ENCODE measurements at regions not wholly inside any gene's neighbourhood (a gene's known extent, or its start where the extent isn't known, plus 50 kb on each side); places are given as distances from the start of the nearest gene placed in this dataset.

GRCh38 chr9:89891591-89892304, 286.9 kb downstream of the GADD45G start (continued):
- TF ChIP-seq HSF1 (IDR thresholded peaks at IDR 0.05; ENCODE audit: low read depth, low read length) (no peak), PRDM15 (CRISPR knock-in tag; IDR thresholded peaks at IDR 0.05) (no peak), IKZF1 (conservative IDR thresholded peaks at IDR 0.05) (no peak), IRF4 (IDR thresholded peaks at IDR 0.05; ENCODE audit: low read depth, low read length) (no peak)

- no peaks in the 10 kb centered on the region for H3K9me3 ChIP-seq (replicated peaks; ENCODE audit: control insufficient read depth, insufficient read depth, low read length)
- ChIA-PET RAD21 (ENCODE audit: unreplicated experiment) (no interaction called here), POLR2A (no interaction called here), CTCF (no interaction called here), SMC1A (ENCODE audit: uncharacterized antibody, unreplicated experiment) (no interaction called here)
- H3K36me3 ChIP-seq (ENCODE audit: control insufficient read depth in 2 of 2, insufficient read depth in 2 of 2, low read length in 1 of 2) = no peaks in the 10 kb centered on the region
- no peak overlapping the region for H3K27ac ChIP-seq (ENCODE audit: control insufficient read depth, insufficient read depth)
- H3K27me3 ChIP-seq (replicated peaks in 1 of 2; ENCODE audit: control insufficient read depth in 2 of 2, insufficient read depth in 2 of 2, low read length in 1 of 2) = peaks cover 9 to 11% of the 10 kb centered on the region in 2 experiments
- no peaks in the 10 kb centered on the region for H4K20me1 ChIP-seq (ENCODE audit: control insufficient read depth, insufficient read depth)
- 20% methylated on average over 6 of the region's 6 CpGs for WGBS (ENCODE audit: insufficient coverage, insufficient replicate concordance, low lambda C conversion rate, missing lambda C conversion rate)
- in situ Hi-C loops (cut with MboI) (no loop called here), intact Hi-C loops (cut with micrococcal nuclease; ENCODE audit: unreplicated experiment) (no loop called here)
- H3K4me2 ChIP-seq (ENCODE audit: control insufficient read depth, insufficient read depth) = no peak overlapping the region
- no peaks in the 10 kb centered on the region for H3K79me2 ChIP-seq (ENCODE audit: control insufficient read depth, insufficient read depth, low read length)
- no TSS peak for BruUV-seq (replicated peaks)
- no peak overlapping the region for H2AFZ ChIP-seq (ENCODE audit: control insufficient read depth, low read depth, low read length)
- no peak for FAIRE-seq
- no peak overlapping the region for H3K9ac ChIP-seq (ENCODE audit: control insufficient read depth, insufficient read depth, low read length)
- no peak for DNase-seq (ENCODE audit: low read depth, low spot score)
- no peaks in the 10 kb centered on the region for H3K4me1 ChIP-seq (ENCODE audit: control insufficient read depth, insufficient read depth, low read length)
- no peak overlapping the region for H3K4me3 ChIP-seq
- no peak for ATAC-seq
- TF ChIP-seq STAT1 (conservative IDR thresholded peaks at IDR 0.05) = no peak
- TF ChIP-seq USF1 (IDR thresholded peaks at IDR 0.05; ENCODE audit: borderline replicate concordance, extremely low read length, insufficient read depth, low read depth, low read length) = no peak
- TF ChIP-seq HSF1 (IDR thresholded peaks at IDR 0.05; ENCODE audit: low read depth, low read length) = no peak
- no peak for TF ChIP-seq E4F1 (IDR thresholded peaks at IDR 0.05; ENCODE audit: borderline replicate concordance, partially characterized antibody)
- TF ChIP-seq SMAD1 (IDR thresholded peaks at IDR 0.05; ENCODE audit: low read depth, partially characterized antibody) = no peak
These were observed 288.1 kb downstream of the GADD45G start for GRCh38 chr9:89892920-89893319.
